DMS79 (cell line): ENCODE measurements at regions not wholly inside any gene's neighbourhood (a gene's known extent, or its start where the extent isn't known, plus 50 kb on each side); places are given as distances from the start of the nearest gene placed in this dataset.

Source experiments
- DNase-seq: peaks from one replicate; lab custom pipeline; 2025; lab: John Stamatoyannopoulos, UW

DNA sequence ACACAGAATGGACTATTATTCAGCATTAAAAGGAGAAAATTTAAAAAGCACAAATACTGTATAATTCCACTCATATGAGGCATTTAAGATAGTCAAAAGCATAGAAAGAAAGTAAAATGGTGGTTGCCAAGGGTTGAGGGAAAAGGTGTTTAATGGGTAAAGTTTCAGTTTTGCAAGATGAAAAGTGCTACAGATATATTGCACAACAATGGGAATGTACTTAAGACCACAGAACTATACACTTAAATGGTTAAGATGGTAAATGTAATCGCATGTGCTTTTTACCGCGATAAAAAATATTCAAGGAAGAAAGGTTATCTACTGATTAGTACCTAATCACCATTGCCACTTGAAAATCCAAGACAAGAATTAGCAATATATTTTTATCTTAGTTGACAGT, 71.8 kb upstream of the NOX3 start:
- no peak for DNase-seq

DNA sequence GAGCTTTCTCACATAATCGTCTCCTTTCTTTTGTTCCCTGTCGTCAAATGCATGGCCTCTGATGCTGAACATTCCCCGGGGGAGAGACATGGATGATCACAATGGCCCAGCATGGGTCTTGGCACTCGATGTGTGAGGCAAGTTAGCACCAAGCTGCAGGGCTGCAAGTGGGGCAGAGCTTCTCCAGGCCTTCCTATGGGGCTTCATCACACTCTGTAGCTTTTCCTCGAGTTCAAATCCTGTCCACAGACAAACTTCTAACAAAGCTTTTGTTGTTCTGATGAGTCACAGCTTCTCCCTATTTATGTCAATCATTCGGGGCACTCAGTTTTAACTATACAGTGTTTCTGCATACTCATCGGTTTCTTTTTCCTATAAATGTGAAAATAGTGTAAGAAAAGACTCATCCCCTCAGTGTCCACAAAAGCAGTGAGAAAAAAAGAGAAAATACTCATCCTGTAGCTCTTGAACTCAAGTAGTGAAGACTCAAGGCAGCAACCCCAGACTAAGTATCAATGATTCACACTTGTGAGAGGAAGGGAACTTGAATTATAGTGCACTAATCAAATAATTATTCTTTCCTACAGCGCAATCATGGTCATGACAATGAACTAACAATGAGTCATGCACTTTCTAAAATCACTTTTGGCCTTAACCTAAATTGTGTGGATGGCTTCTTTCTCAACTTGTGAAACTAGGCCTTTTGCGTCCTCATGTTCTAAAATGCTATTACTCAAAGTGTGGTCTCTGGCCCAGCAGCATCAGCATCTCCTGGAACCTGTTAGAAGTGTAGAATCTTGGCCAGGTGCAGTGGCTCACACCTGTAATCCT, 68.4 kb upstream of the NOX3 start:
- DNase-seq, result no peak

GRCh38 chr6:155521719-155522118, 66.1 kb upstream of the NOX3 start:
- no peak for DNase-seq

- no peak for DNase-seq
Observed at GRCh38 chr6:155520078-155520477, 64.4 kb upstream of the NOX3 start.

GRCh38 chr6:155519176-155519738, 63.6 kb upstream of the NOX3 start:
- no peak for DNase-seq

- DNase-seq, result no peak
Observed at GRCh38 chr6:155517294-155517693, 61.7 kb upstream of the NOX3 start.

DNA sequence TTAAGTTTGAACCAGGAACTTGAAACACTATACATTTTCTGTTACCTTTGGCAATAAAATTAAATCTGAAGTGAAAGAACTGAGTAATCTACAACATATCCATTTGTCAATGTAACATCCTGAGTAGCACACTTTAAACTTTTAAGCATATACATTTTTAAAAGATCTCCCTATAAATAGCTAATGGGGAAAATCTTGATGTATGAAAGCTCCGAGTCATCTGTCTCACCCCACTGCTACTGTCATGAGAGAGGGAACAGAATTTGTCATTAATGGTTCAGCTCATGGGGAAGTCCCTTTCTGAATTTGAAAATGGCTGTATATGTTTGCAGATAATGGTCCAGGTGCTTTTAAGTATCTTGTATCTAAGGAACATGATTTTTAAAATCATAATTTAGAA, 55.2 kb upstream of the NOX3 start:
- DNase-seq, result no peak

DNA sequence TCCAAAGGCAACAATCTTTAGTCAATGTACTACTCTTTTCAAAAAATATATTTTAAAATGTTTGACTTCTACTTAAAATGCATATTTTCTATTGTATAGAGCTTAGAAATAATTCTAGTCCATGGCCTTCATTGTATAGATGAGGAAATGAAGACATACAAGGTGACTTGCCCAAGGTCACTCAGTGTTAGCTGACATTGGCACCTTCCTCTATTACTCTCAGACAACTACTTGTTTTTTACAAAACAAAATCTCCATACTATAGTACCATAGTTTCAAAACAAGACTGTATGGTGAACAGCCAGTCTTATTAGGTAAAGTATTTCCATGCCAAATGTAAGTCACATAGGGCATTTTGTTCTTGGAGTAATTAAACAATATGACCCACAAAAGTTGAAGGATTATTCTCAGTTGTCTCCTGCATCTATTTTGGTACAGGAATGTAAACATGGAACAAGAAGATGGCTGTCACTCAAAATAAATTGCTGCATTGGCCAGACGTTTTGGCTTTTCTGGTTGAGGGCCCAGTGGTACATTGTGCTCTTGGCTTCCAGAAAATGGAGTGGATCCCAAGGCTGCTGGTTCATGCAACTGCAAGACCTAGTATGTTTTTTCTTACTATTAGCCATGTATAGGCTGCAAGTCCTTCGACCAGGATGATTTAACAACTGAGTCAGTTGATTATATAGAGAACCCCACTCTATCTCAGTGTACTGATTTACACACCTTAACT, 54.3 kb upstream of the NOX3 start:
- no peak for DNase-seq

GRCh38 chr6:155505608-155505989, 50.0 kb upstream of the NOX3 start:
- no peak for DNase-seq
